Epithelial cell of proximal tubule (primary cell): ENCODE measurements at regions not wholly inside any gene's neighbourhood (a gene's known extent, or its start where the extent isn't known, plus 50 kb on each side); places are given as distances from the start of the nearest gene placed in this dataset.

Source experiments
- DNase-seq: peaks from one replicate; pipeline ENCODE4 v3.0.0-alpha.2; 2011; ENCODE audit warnings: low read depth
- H3K4me3 ChIP-seq: 2 replicates; pipeline ENCODE4 v1.5.1; 2011; ENCODE audit warnings: low read depth, mild to moderate bottlenecking, low read length
- CTCF ChIP-seq: conservative IDR thresholded peaks from 2 replicates; pipeline ENCODE4 v1.5.1; 2012; ENCODE audit warnings: low read depth, mild to moderate bottlenecking, low read length

GRCh38 chr6:115770851-115771250, 289.8 kb downstream of the FRK start:
- no peak for TF ChIP-seq CTCF
- no peak for DNase-seq

GRCh38 chr6:115768500-115768899, 292.2 kb downstream of the FRK start:
- H3K4me3 ChIP-seq = no peak overlapping the region
- no peak for DNase-seq
- no peak for TF ChIP-seq CTCF

More at GRCh38 chr6:115770851-115771250, 289.8 kb downstream of the FRK start:
- no peak overlapping the region for H3K4me3 ChIP-seq

GRCh38 chr6:115767931-115768330, 292.8 kb downstream of the FRK start:
- no peak for TF ChIP-seq CTCF
- no peak for DNase-seq
- H3K4me3 ChIP-seq = no peak overlapping the region

GRCh38 chr6:115766745-115767462, 293.8 kb downstream of the FRK start:
- peak; percentile 23 for DNase-seq
- no peak overlapping the region for H3K4me3 ChIP-seq
- TF ChIP-seq CTCF = no peak

- no peak for DNase-seq
- H3K4me3 ChIP-seq = no peak overlapping the region
- TF ChIP-seq CTCF = no peak
These were observed 294.7 kb downstream of the FRK start for GRCh38 chr6:115765966-115766365.

- TF ChIP-seq CTCF = no peak
- H3K4me3 ChIP-seq = no peak overlapping the region
- no peak for DNase-seq
These were observed 301.6 kb downstream of the FRK start for GRCh38 chr6:115759051-115759450.

- no peak overlapping the region for H3K4me3 ChIP-seq
- no peak for DNase-seq
- no peak for TF ChIP-seq CTCF
These were observed 307.2 kb downstream of the FRK start for GRCh38 chr6:115753446-115753845.
